Left lung (tissue), 4 donors: ENCODE measurements at regions not wholly inside any gene's neighbourhood (a gene's known extent, or its start where the extent isn't known, plus 50 kb on each side); places are given as distances from the start of the nearest gene placed in this dataset.

Experiments used
- ATAC-seq: fragments of 200-7000 bp; cut with Tn5 transposase; one replicate; pipeline ENCODE4 v1.9.1; 2020; ENCODE audit warnings: moderate library complexity
- DNase-seq, 4 donors: peaks; one replicate each; pipeline ENCODE4 v3.0.0-alpha.2; 2013 to 2020
- H3K27ac ChIP-seq, 2 donors: fragments of 200-600 bp; sonication (generic) in 1 of 2; one replicate each; pipeline versions ENCODE4 v1.5.0 to v1.8.0; 2020 to 2021
- H3K27me3 ChIP-seq, 2 donors: fragments of 200-600 bp; sonication (generic) in 1 of 2; one replicate each; pipeline versions ENCODE4 v1.5.0 to v1.8.0; 2020 to 2021
- H3K36me3 ChIP-seq, 2 donors: fragments of 200-600 bp; sonication (generic) in 1 of 2; one replicate each; pipeline versions ENCODE4 v1.5.0 to v1.8.0; 2020 to 2021
- H3K4me1 ChIP-seq, 2 donors: fragments of 200-600 bp; one replicate each; pipeline ENCODE4 v1.8.0; 2021
- H3K4me3 ChIP-seq, 2 donors: fragments of 200-600 bp; sonication (generic) in 1 of 2; one replicate each; pipeline versions ENCODE4 v1.5.0 to v1.8.0; 2020 to 2021; ENCODE audit warnings: mild to moderate bottlenecking in 1 of 2
- H3K9me3 ChIP-seq, 2 donors: fragments of 200-600 bp; sonication (generic) in 1 of 2; one replicate each; pipeline versions ENCODE4 v1.5.0 to v1.8.0; 2020 to 2021
- intact Hi-C, 2 donors: fragments of 100-400 bp; cut with DNase I; formaldehyde crosslinking; loops; one replicate each; pipeline versions ENCODE4 v1.11.2 to v1.14.2; 2022
- TF ChIP-seq, protein P1 (sequence below), 2 donors: fragments of 200-600 bp; sonication (generic) in 1 of 2; IDR thresholded peaks; one replicate each; pipeline versions ENCODE4 v1.5.0 to v1.8.0; 2021; ENCODE audit warnings: antibody characterized with exemption in 2 of 2
- donor health status: DM: no; HTN: yes; CAD: no.
- donor health status: DM: no; HTN: no; CAD: no.

- no peaks in the 10 kb centered on the region for H3K27me3 ChIP-seq
- intact Hi-C loops = no loop called here
- no peaks in the 10 kb centered on the region for H3K36me3 ChIP-seq
- TF ChIP-seq, protein P1, sequence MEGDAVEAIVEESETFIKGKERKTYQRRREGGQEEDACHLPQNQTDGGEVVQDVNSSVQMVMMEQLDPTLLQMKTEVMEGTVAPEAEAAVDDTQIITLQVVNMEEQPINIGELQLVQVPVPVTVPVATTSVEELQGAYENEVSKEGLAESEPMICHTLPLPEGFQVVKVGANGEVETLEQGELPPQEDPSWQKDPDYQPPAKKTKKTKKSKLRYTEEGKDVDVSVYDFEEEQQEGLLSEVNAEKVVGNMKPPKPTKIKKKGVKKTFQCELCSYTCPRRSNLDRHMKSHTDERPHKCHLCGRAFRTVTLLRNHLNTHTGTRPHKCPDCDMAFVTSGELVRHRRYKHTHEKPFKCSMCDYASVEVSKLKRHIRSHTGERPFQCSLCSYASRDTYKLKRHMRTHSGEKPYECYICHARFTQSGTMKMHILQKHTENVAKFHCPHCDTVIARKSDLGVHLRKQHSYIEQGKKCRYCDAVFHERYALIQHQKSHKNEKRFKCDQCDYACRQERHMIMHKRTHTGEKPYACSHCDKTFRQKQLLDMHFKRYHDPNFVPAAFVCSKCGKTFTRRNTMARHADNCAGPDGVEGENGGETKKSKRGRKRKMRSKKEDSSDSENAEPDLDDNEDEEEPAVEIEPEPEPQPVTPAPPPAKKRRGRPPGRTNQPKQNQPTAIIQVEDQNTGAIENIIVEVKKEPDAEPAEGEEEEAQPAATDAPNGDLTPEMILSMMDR (IDR thresholded peaks at IDR 0.05) = no peak
- H3K4me3 ChIP-seq = no peak overlapping the region
- no peak for DNase-seq
- H3K9me3 ChIP-seq = no peaks in the 10 kb centered on the region
- H3K4me1 ChIP-seq = no peaks in the 10 kb centered on the region
- H3K27ac ChIP-seq = no peak overlapping the region
- ATAC-seq = no peak
These were observed 461.6 kb upstream of the CDH11 start for GRCh38 chr16:65583498-65583897.

DNA sequence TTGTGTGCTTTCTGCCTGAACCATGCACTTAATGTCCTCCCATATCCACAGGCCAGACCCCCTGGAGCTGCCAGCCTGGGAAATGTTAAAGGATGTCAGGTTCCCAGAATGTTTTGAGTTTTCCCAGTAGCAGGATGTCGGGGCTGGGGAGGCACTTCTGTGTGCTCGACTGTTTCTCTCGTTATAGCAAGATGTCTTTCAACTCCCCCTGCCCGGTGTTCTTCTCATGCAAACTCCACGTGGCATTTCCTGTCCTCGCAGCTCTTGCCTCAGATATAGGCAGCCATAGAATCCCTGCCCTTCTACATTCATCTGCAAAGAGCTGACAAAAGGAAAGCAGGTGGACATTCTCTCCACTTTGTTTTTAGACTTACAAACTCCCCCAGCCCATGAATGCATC, 457.2 kb upstream of the CDH11 start:
- H3K4me3 ChIP-seq = no peak overlapping the region
- no peaks in the 10 kb centered on the region for H3K4me1 ChIP-seq
- DNase-seq = no peak
- no peaks in the 10 kb centered on the region for H3K9me3 ChIP-seq
- no peak overlapping the region for H3K27ac ChIP-seq
- no peak for ATAC-seq
- TF ChIP-seq, protein P1 (IDR thresholded peaks at IDR 0.05) = no peak
- no peaks in the 10 kb centered on the region for H3K36me3 ChIP-seq
- no peaks in the 10 kb centered on the region for H3K27me3 ChIP-seq
- intact Hi-C loops = no loop called here

- TF ChIP-seq, protein P1 (IDR thresholded peaks at IDR 0.05) = no peak
- ATAC-seq = no peak
These were observed 454.8 kb upstream of the CDH11 start for GRCh38 chr16:65576631-65577030.

GRCh38 chr16:65576139-65576538, 454.3 kb upstream of the CDH11 start:
- no peak for DNase-seq
- Histone ChIP-seq H3K9me3 (no peaks in the 10 kb centered on the region), H3K4me3 (no peak overlapping the region), H3K4me1 (no peaks in the 10 kb centered on the region), H3K27me3 (no peaks in the 10 kb centered on the region), H3K27ac (no peak overlapping the region), H3K36me3 (no peaks in the 10 kb centered on the region)
- TF ChIP-seq, protein P1 (IDR thresholded peaks at IDR 0.05) = no peak
- no peak for ATAC-seq
- intact Hi-C loops = no loop called here

More at GRCh38 chr16:65576631-65577030, 454.8 kb upstream of the CDH11 start:
- H3K36me3 ChIP-seq = no peaks in the 10 kb centered on the region
- no peaks in the 10 kb centered on the region for H3K4me1 ChIP-seq
- no peak overlapping the region for H3K27ac ChIP-seq
- no peak for DNase-seq
- H3K9me3 ChIP-seq = no peaks in the 10 kb centered on the region
- H3K4me3 ChIP-seq = no peak overlapping the region
- intact Hi-C loops = no loop called here
- H3K27me3 ChIP-seq = no peaks in the 10 kb centered on the region

DNA sequence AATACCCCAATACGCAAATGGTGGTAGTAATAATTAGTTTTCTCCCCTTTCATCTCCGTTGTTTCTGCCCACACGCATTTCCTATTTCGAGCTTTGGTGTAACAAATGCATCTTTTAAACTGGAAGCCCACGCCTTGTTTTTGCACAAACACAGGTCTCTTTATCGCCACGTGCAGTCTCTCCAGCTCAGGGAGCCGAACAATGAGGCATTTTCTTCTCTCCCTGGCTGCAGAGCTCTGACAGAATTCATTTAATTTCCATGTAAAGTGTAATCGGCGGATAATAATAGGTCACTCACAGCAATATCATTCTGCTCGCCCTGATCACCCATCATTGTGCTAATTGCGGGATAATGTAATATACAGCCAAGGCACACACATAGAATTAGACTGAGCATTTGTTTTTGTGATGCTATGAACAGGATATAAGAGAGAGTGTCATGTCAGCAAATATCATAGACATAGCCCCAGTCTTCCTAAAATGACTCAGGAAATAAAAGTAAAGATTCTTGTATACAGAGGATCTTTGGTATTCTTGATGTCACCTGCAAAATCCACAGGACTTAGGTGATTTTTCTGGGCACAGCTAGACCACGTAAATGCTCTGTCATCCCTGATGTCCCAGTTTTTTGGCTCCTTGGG, 452.6 kb upstream of the CDH11 start:
- no peaks in the 10 kb centered on the region for H3K9me3 ChIP-seq
- ATAC-seq = no peak
- H3K4me1 ChIP-seq = no peaks in the 10 kb centered on the region
- no peak overlapping the region for H3K27ac ChIP-seq
- H3K27me3 ChIP-seq = no peaks in the 10 kb centered on the region
- TF ChIP-seq, protein P1 (IDR thresholded peaks at IDR 0.05) = no peak
- H3K4me3 ChIP-seq = no peak overlapping the region
- DNase-seq = no peak
- no peaks in the 10 kb centered on the region for H3K36me3 ChIP-seq
- intact Hi-C loops = no loop called here
